HEK293 (cell line): ENCODE measurements at regions not wholly inside any gene's neighbourhood (a gene's known extent, or its start where the extent isn't known, plus 50 kb on each side); places are given as distances from the start of the nearest gene placed in this dataset.

ENCODE experiments used
- CTCF ChIA-PET: fragments of 350-600 bp; formaldehyde crosslinking; extraction: SDS; loops from one replicate; lab custom pipeline; 2021; ENCODE audit warnings: antibody characterized with exemption; lab: Yijun Ruan, JAX
- POLR2A ChIA-PET: fragments of 300-600 bp; formaldehyde crosslinking; extraction: SDS; loops from one replicate; lab custom pipeline; 2020; ENCODE audit warnings: antibody characterized with exemption, inconsistent platforms; lab: Yijun Ruan, JAX
- H3K27ac ChIP-seq: fragments of 200-500 bp; sonication (Bioruptor generic); 2 replicates; pipeline ENCODE4 v1.5.1; 2014; ENCODE audit warnings: low read depth, low read length, control low read depth, inconsistent platforms; ENCODE audit errors: extremely low read depth
- H3K36me3 ChIP-seq, 2 experiments: fragments of 200-500 bp in 1 of 2; sonication (Bioruptor generic) in 1 of 2; 1 replicate in 1 of 2; 2 replicates in 1 of 2; pipeline ENCODE4 v1.5.1; 2014 to 2017; ENCODE audit warnings: inconsistent platforms in 2 of 2, low read length in 2 of 2; ENCODE audit not compliant: control insufficient read depth in 2 of 2, insufficient read depth in 1 of 2
- H3K4me1 ChIP-seq: fragments of 200-500 bp; sonication (Bioruptor generic); 2 replicates; pipeline ENCODE4 v1.5.1; 2014; ENCODE audit warnings: mild to moderate bottlenecking, low read length, inconsistent platforms; ENCODE audit not compliant: control insufficient read depth, insufficient read depth
- H3K4me3 ChIP-seq: 2 replicates; pipeline ENCODE4 v1.5.1; 2011; ENCODE audit warnings: low read depth, mild to moderate bottlenecking, control low read depth, low read length, moderate library complexity
- H3K9me3 ChIP-seq: fragments of 200-500 bp; sonication (Bioruptor generic); 2 replicates; pipeline ENCODE4 v1.5.1; 2014; ENCODE audit warnings: low read depth, low read length, inconsistent platforms; ENCODE audit not compliant: control insufficient read depth, insufficient read depth
- REPIN1 ChIP-seq: fragments of 450-650 bp; formaldehyde crosslinking; IDR thresholded peaks from 2 replicates; pipeline ENCODE4 v1.5.1; 2017; ENCODE audit warnings: missing biosample characterization, missing genetic modification characterization, low read depth
- SETDB1 ChIP-seq: IDR thresholded peaks from one replicate; pipeline ENCODE4 v1.6.1; 2017; ENCODE audit warnings: mild to moderate bottlenecking, low read length, moderate library complexity, mixed read lengths; ENCODE audit not compliant: insufficient read length
- SP2 ChIP-seq: fragments of 450-650 bp; formaldehyde crosslinking; IDR thresholded peaks from 2 replicates; pipeline ENCODE4 v1.5.1; 2016; ENCODE audit warnings: missing biosample characterization, missing genetic modification characterization
- ZBTB17 ChIP-seq: fragments of 450-650 bp; formaldehyde crosslinking; IDR thresholded peaks from 2 replicates; pipeline ENCODE4 v1.5.1; 2016; ENCODE audit warnings: missing biosample characterization, missing genetic modification characterization
- ZEB2 ChIP-seq: fragments of 450-650 bp; formaldehyde crosslinking; IDR thresholded peaks from 2 replicates; pipeline ENCODE4 v1.5.1; 2016; ENCODE audit warnings: missing biosample characterization, missing genetic modification characterization
- ZFP41 ChIP-seq: fragments of 450-650 bp; formaldehyde crosslinking; IDR thresholded peaks from 2 replicates; pipeline ENCODE4 v1.5.1; 2016; ENCODE audit warnings: missing biosample characterization, missing genetic modification characterization, borderline replicate concordance
- ZNF114 ChIP-seq: fragments of 450-650 bp; formaldehyde crosslinking; IDR thresholded peaks from 2 replicates; pipeline ENCODE4 v1.5.0; 2017; ENCODE audit warnings: missing biosample characterization, missing genetic modification characterization
- ZNF19 ChIP-seq: fragments of 450-650 bp; formaldehyde crosslinking; IDR thresholded peaks from 2 replicates; pipeline ENCODE4; 2016; ENCODE audit warnings: missing biosample characterization, missing genetic modification characterization, low read depth
- ZNF223 ChIP-seq: fragments of 450-650 bp; formaldehyde crosslinking; IDR thresholded peaks from 2 replicates; pipeline ENCODE4 v1.5.1; 2016; ENCODE audit warnings: missing biosample characterization, missing genetic modification characterization
- ZNF26 ChIP-seq: fragments of 450-650 bp; formaldehyde crosslinking; IDR thresholded peaks from 2 replicates; pipeline ENCODE4 v1.5.1; 2016; ENCODE audit warnings: missing biosample characterization, missing genetic modification characterization
- ZNF274 ChIP-seq, 2 experiments: fragments of 200-500 bp in 1 of 2; fragments of 450-650 bp in 1 of 2; sonication (Bioruptor generic) in 1 of 2; formaldehyde crosslinking in 1 of 2; IDR thresholded peaks; 2 replicates each; pipeline versions ENCODE4 v1.5.1 to v1.6.1; 2014 to 2016; ENCODE audit warnings: borderline replicate concordance in 1 of 2, inconsistent platforms in 1 of 2, low read length in 1 of 2, missing biosample characterization in 1 of 2, missing genetic modification characterization in 1 of 2
- ZNF302 ChIP-seq: fragments of 450-650 bp; formaldehyde crosslinking; IDR thresholded peaks from 2 replicates; pipeline ENCODE4 v1.5.1; 2016; ENCODE audit warnings: missing biosample characterization, missing genetic modification characterization, low read depth
- ZNF513 ChIP-seq: fragments of 450-650 bp; IDR thresholded peaks from 2 replicates; pipeline ENCODE4 v1.5.1; 2018; ENCODE audit warnings: missing biosample characterization, missing genetic modification characterization
- ZNF621 ChIP-seq: fragments of 450-650 bp; formaldehyde crosslinking; IDR thresholded peaks from 2 replicates; pipeline ENCODE4 v1.5.1; 2017; ENCODE audit warnings: missing biosample characterization, missing genetic modification characterization
- TF ChIP-seq, protein P1 (sequence below): fragments of 450-650 bp; formaldehyde crosslinking; IDR thresholded peaks from 2 replicates; pipeline ENCODE4 v1.5.1; 2017; ENCODE audit warnings: missing biosample characterization, missing genetic modification characterization
- TF ChIP-seq, protein P2 (sequence below): fragments of 450-650 bp; formaldehyde crosslinking; IDR thresholded peaks from 2 replicates; pipeline ENCODE4 v1.5.1; 2016; ENCODE audit warnings: missing biosample characterization, missing genetic modification characterization, borderline replicate concordance
- TF ChIP-seq, protein P3 (sequence below): fragments of 450-650 bp; formaldehyde crosslinking; conservative IDR thresholded peaks from 2 replicates; pipeline ENCODE4 v1.5.1; 2016; ENCODE audit warnings: low read depth, missing biosample characterization, missing genetic modification characterization

GRCh38 chr3:107894998-107895397 is 195.8 kb downstream of the CD47 start:
- Histone ChIP-seq H3K36me3 (no peaks in the 10 kb centered on the region), H3K27ac (no peak overlapping the region), H3K4me1 (0 out of 2 replicates have a peak, but pooled peaks cover 3% of the 10 kb centered on the region), H3K9me3 (no peaks in the 10 kb centered on the region), H3K4me3 (no peak overlapping the region)
- ChIA-PET CTCF (no interaction called here), POLR2A (no interaction called here)
- TF ChIP-seq, protein P1, sequence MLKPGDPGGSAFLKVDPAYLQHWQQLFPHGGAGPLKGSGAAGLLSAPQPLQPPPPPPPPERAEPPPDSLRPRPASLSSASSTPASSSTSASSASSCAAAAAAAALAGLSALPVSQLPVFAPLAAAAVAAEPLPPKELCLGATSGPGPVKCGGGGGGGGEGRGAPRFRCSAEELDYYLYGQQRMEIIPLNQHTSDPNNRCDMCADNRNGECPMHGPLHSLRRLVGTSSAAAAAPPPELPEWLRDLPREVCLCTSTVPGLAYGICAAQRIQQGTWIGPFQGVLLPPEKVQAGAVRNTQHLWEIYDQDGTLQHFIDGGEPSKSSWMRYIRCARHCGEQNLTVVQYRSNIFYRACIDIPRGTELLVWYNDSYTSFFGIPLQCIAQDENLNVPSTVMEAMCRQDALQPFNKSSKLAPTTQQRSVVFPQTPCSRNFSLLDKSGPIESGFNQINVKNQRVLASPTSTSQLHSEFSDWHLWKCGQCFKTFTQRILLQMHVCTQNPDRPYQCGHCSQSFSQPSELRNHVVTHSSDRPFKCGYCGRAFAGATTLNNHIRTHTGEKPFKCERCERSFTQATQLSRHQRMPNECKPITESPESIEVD: no peak
- TF ChIP-seq ZNF513 (tag by site-specific recombination) (no peak), ZEB2 (no peak), ZBTB17 (no peak), REPIN1 (tag by site-specific recombination) (no peak), ZFP41 (tag by site-specific recombination) (no peak), ZNF114 (tag by site-specific recombination) (no peak), ZNF274 (IDR thresholded peaks at IDR 0.05; ENCODE audit: low read length) (no peak), ZNF274 (tag by site-specific recombination; IDR thresholded peaks at IDR 0.05; ENCODE audit: borderline replicate concordance) (no peak), ZNF19 (tag by site-specific recombination) (no peak), ZNF26 (tag by site-specific recombination) (no peak), ZNF621 (tag by site-specific recombination) (no peak), ZNF223 (tag by site-specific recombination) (no peak), SETDB1 (no peak), ZNF302 (tag by site-specific recombination) (no peak), SP2 (tag by site-specific recombination) (no peak)
- TF ChIP-seq, protein P2, sequence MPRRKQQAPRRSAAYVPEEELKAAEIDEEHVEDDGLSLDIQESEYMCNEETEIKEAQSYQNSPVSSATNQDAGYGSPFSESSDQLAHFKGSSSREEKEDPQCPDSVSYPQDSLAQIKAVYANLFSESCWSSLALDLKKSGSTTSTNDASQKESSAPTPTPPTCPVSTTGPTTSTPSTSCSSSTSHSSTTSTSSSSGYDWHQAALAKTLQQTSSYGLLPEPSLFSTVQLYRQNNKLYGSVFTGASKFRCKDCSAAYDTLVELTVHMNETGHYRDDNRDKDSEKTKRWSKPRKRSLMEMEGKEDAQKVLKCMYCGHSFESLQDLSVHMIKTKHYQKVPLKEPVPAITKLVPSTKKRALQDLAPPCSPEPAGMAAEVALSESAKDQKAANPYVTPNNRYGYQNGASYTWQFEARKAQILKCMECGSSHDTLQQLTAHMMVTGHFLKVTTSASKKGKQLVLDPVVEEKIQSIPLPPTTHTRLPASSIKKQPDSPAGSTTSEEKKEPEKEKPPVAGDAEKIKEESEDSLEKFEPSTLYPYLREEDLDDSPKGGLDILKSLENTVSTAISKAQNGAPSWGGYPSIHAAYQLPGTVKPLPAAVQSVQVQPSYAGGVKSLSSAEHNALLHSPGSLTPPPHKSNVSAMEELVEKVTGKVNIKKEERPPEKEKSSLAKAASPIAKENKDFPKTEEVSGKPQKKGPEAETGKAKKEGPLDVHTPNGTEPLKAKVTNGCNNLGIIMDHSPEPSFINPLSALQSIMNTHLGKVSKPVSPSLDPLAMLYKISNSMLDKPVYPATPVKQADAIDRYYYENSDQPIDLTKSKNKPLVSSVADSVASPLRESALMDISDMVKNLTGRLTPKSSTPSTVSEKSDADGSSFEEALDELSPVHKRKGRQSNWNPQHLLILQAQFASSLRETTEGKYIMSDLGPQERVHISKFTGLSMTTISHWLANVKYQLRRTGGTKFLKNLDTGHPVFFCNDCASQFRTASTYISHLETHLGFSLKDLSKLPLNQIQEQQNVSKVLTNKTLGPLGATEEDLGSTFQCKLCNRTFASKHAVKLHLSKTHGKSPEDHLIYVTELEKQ (tag by site-specific recombination): no peak
- TF ChIP-seq, protein P3, sequence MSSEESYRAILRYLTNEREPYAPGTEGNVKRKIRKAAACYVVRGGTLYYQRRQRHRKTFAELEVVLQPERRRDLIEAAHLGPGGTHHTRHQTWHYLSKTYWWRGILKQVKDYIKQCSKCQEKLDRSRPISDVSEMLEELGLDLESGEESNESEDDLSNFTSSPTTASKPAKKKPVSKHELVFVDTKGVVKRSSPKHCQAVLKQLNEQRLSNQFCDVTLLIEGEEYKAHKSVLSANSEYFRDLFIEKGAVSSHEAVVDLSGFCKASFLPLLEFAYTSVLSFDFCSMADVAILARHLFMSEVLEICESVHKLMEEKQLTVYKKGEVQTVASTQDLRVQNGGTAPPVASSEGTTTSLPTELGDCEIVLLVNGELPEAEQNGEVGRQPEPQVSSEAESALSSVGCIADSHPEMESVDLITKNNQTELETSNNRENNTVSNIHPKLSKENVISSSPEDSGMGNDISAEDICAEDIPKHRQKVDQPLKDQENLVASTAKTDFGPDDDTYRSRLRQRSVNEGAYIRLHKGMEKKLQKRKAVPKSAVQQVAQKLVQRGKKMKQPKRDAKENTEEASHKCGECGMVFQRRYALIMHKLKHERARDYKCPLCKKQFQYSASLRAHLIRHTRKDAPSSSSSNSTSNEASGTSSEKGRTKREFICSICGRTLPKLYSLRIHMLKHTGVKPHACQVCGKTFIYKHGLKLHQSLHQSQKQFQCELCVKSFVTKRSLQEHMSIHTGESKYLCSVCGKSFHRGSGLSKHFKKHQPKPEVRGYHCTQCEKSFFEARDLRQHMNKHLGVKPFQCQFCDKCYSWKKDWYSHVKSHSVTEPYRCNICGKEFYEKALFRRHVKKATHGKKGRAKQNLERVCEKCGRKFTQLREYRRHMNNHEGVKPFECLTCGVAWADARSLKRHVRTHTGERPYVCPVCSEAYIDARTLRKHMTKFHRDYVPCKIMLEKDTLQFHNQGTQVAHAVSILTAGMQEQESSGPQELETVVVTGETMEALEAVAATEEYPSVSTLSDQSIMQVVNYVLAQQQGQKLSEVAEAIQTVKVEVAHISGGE (tag by site-specific recombination): no peak
